ENCODE measurements at regions not wholly inside any gene's neighbourhood (a gene's known extent, or its start where the extent isn't known, plus 50 kb on each side); places are given as distances from the start of the nearest gene placed in this dataset.

DNA sequence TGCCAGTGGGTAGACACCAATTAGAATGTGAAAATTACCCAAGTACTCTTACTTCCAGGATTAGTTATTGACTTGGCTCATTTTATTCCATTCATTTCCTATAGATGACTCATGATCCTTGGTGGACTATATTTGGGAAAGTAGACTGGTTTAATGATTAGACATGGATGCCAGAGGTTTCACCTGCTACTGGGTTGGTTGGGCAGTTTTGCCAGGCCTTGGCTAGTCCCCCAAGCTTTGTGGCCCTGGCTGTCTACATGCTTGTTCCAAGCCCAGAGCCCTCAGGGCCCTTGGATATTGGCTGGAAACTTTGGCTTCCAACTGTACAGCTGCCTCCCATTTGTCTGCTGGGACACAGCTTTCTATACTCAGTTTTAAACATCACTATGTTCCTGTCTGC lies 104.1 kb downstream of the ZFP64 start:
- TF ChIP-seq, protein P1, sequence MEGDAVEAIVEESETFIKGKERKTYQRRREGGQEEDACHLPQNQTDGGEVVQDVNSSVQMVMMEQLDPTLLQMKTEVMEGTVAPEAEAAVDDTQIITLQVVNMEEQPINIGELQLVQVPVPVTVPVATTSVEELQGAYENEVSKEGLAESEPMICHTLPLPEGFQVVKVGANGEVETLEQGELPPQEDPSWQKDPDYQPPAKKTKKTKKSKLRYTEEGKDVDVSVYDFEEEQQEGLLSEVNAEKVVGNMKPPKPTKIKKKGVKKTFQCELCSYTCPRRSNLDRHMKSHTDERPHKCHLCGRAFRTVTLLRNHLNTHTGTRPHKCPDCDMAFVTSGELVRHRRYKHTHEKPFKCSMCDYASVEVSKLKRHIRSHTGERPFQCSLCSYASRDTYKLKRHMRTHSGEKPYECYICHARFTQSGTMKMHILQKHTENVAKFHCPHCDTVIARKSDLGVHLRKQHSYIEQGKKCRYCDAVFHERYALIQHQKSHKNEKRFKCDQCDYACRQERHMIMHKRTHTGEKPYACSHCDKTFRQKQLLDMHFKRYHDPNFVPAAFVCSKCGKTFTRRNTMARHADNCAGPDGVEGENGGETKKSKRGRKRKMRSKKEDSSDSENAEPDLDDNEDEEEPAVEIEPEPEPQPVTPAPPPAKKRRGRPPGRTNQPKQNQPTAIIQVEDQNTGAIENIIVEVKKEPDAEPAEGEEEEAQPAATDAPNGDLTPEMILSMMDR (IDR thresholded peaks at IDR 0.05; ENCODE audit: low read depth, low read length, poor library complexity, severe bottlenecking), result no peak
- no peak for TF ChIP-seq EZH2phosphoT487 (IDR thresholded peaks at IDR 0.05; ENCODE audit: borderline replicate concordance, low read length)
